CD14-positive monocyte (primary cell): ENCODE measurements at regions not wholly inside any gene's neighbourhood (a gene's known extent, or its start where the extent isn't known, plus 50 kb on each side); places are given as distances from the start of the nearest gene placed in this dataset.
A peak's percentile ranks its signal among the peaks of the same experiment; 100 is the strongest.

ENCODE experiments used
- DNase-seq, 3 donors: peaks; one replicate each; pipeline ENCODE4 v3.0.0-alpha.2; 2011 to 2022
- H2AFZ ChIP-seq: 2 replicates; pipeline ENCODE4 v1.6.0; 2012; ENCODE audit warnings: mild to moderate bottlenecking, low read depth, low read length, inconsistent platforms; ENCODE audit not compliant: insufficient read depth, poor library complexity, severe bottlenecking
- H3K27ac ChIP-seq, 2 donors: 1 replicate in 1 of 2; 2 replicates in 1 of 2; pipeline ENCODE4 v1.5.1; 2012 to 2013; ENCODE audit warnings: low read length in 2 of 2, control low read depth in 1 of 2, inconsistent platforms in 1 of 2, low read depth in 1 of 2, mild to moderate bottlenecking in 1 of 2
- H3K27me3 ChIP-seq, 2 donors: one replicate each; pipeline versions ENCODE4 v1.6.0 to v1.6.1; 2011 to 2013; ENCODE audit warnings: low read length in 2 of 2; ENCODE audit not compliant: control insufficient read depth in 2 of 2, insufficient read depth in 2 of 2
- H3K36me3 ChIP-seq, 2 donors: replicated peaks in 1 of 2; 1 replicate in 1 of 2; 2 replicates in 1 of 2; pipeline versions ENCODE4 v1.5.1 to v1.6.1; 2012 to 2013; ENCODE audit warnings: low read length in 2 of 2, control low read depth in 1 of 2, inconsistent platforms in 1 of 2, mild to moderate bottlenecking in 1 of 2; ENCODE audit not compliant: insufficient read depth in 2 of 2, control insufficient read depth in 1 of 2
- H3K4me1 ChIP-seq, 2 donors: 1 replicate in 1 of 2; 2 replicates in 1 of 2; pipeline versions ENCODE4 v1.5.1 to v1.6.1; 2012 to 2013; ENCODE audit warnings: low read length in 2 of 2, control low read depth in 1 of 2, inconsistent platforms in 1 of 2, mild to moderate bottlenecking in 1 of 2, moderate library complexity in 1 of 2; ENCODE audit not compliant: insufficient read depth in 2 of 2, control insufficient read depth in 1 of 2
- H3K4me2 ChIP-seq: replicated peaks from 2 replicates; pipeline ENCODE3; 2012; ENCODE audit warnings: low read length, moderate library complexity, mild to moderate bottlenecking; ENCODE audit not compliant: poor library complexity, severe bottlenecking; ENCODE audit errors: extremely low read depth
- H3K4me3 ChIP-seq, 3 experiments: fragments of 200-600 bp in 1 of 3; sonication (generic) in 1 of 3; replicated peaks in 1 of 3; 1 replicate in 2 of 3; 2 replicates in 1 of 3; pipeline ENCODE4 v1.5.1; 2011 to 2013; ENCODE audit warnings: low read length in 3 of 3, mild to moderate bottlenecking in 3 of 3, control low read depth in 2 of 3, low read depth in 2 of 3, inconsistent platforms in 1 of 3, moderate library complexity in 1 of 3
- H3K79me2 ChIP-seq: 2 replicates; pipeline ENCODE4 v1.6.0; 2012; ENCODE audit warnings: mild to moderate bottlenecking, control low read depth, inconsistent platforms, low read length, moderate library complexity; ENCODE audit not compliant: insufficient read depth
- H3K9ac ChIP-seq: 2 replicates; pipeline ENCODE4 v1.6.0; 2017; ENCODE audit warnings: low read length, mild to moderate bottlenecking; ENCODE audit not compliant: insufficient read depth, poor library complexity, severe bottlenecking
- H3K9me3 ChIP-seq, 2 donors: replicated peaks in 1 of 2; 1 replicate in 1 of 2; 2 replicates in 1 of 2; pipeline versions ENCODE4 v1.5.1 to v1.6.1; 2012 to 2013; ENCODE audit warnings: low read length in 2 of 2, control low read depth in 1 of 2; ENCODE audit not compliant: control insufficient read depth in 1 of 2, insufficient read depth in 1 of 2
- H4K20me1 ChIP-seq: 2 replicates; pipeline ENCODE4 v1.6.0; 2012; ENCODE audit warnings: mild to moderate bottlenecking, low read length, control low read depth, moderate library complexity; ENCODE audit not compliant: insufficient read depth
- H3K27ac Mint-ChIP-seq, 7 donors: one replicate each; pipeline ENCODE4 v1.8.0; 2020; ENCODE audit warnings: mild to moderate bottlenecking in 7 of 7, mixed read lengths in 7 of 7, moderate library complexity in 6 of 7, inconsistent platforms in 2 of 7
- H3K27me3 Mint-ChIP-seq, 3 donors: one replicate each; pipeline ENCODE4 v1.8.0; 2021 to 2022; ENCODE audit warnings: low read depth in 3 of 3, mild to moderate bottlenecking in 3 of 3, mixed read lengths in 3 of 3, moderate library complexity in 3 of 3, inconsistent platforms in 1 of 3
- H3K36me3 Mint-ChIP-seq, 2 donors: one replicate each; pipeline ENCODE4 v1.8.0; 2020; ENCODE audit warnings: mixed read lengths in 2 of 2, inconsistent platforms in 1 of 2, mild to moderate bottlenecking in 1 of 2
- H3K4me1 Mint-ChIP-seq: one replicate; pipeline ENCODE4 v1.8.0; 2020; ENCODE audit warnings: mild to moderate bottlenecking, mixed read lengths
- H3K4me3 Mint-ChIP-seq, 2 donors: one replicate each; pipeline ENCODE4 v1.8.0; 2020; ENCODE audit warnings: mild to moderate bottlenecking in 2 of 2, mixed read lengths in 2 of 2, moderate library complexity in 1 of 2
- H3K9me3 Mint-ChIP-seq, 7 donors: one replicate each; pipeline ENCODE4 v1.8.0; 2020 to 2022; ENCODE audit warnings: mixed read lengths in 7 of 7, mild to moderate bottlenecking in 6 of 7, moderate library complexity in 6 of 7, inconsistent platforms in 2 of 7
- CTCF ChIP-seq: fragments of 200-600 bp; IDR thresholded peaks from one replicate; pipeline ENCODE4 v1.8.0; 2022; ENCODE audit warnings: antibody characterized with exemption, mild to moderate bottlenecking
- WGBS: methylation state at CpG from one replicate; pipeline ENCODE4 v1.1.5; 2013; ENCODE audit warnings: missing lambda C conversion rate; ENCODE audit not compliant: insufficient coverage; 5-methylcytosine and 5-hydroxymethylcytosine counted together
- intact Hi-C, 2 donors: fragments of 100-400 bp; cut with micrococcal nuclease; formaldehyde crosslinking; loops; one replicate each; pipeline versions ENCODE4 v1.15.0 to v1.15.1; 2023

- H3K27ac Mint-ChIP-seq: peak overlapping the region in 1 of 7 donors; percentile 43
- no peaks in the 10 kb centered on the region for H4K20me1 ChIP-seq
- no peak overlapping the region for H3K4me2 ChIP-seq
- H3K79me2 ChIP-seq: no peaks in the 10 kb centered on the region
- H3K9me3 Mint-ChIP-seq: peaks cover 0 to 2% (median 0%) of the 10 kb centered on the region in 7 donors
- DNase-seq: no peak
- no peak overlapping the region for H3K27ac ChIP-seq
- no peaks in the 10 kb centered on the region for H3K27me3 ChIP-seq
- H3K4me1 Mint-ChIP-seq: no peaks in the 10 kb centered on the region
- no peak overlapping the region for H3K4me3 ChIP-seq
- H3K4me1 ChIP-seq: no peaks in the 10 kb centered on the region
- intact Hi-C loops: no loop called here
- H3K27me3 Mint-ChIP-seq: peaks cover 0 to 7% (median 2%) of the 10 kb centered on the region in 3 donors
- no peaks in the 10 kb centered on the region for H3K36me3 Mint-ChIP-seq
- no peaks in the 10 kb centered on the region for H3K9me3 ChIP-seq
- no peak overlapping the region for H3K9ac ChIP-seq
- no peak for TF ChIP-seq CTCF
- WGBS: no CpG with 5 or more reads among the region's 9 CpGs
- no peak overlapping the region for H2AFZ ChIP-seq
- no peak overlapping the region for H3K4me3 Mint-ChIP-seq
- no peaks in the 10 kb centered on the region for H3K36me3 ChIP-seq
Observed at GRCh38 chr18:11392980-11393885, 216.2 kb upstream of the SLC35G4 start.

DNA sequence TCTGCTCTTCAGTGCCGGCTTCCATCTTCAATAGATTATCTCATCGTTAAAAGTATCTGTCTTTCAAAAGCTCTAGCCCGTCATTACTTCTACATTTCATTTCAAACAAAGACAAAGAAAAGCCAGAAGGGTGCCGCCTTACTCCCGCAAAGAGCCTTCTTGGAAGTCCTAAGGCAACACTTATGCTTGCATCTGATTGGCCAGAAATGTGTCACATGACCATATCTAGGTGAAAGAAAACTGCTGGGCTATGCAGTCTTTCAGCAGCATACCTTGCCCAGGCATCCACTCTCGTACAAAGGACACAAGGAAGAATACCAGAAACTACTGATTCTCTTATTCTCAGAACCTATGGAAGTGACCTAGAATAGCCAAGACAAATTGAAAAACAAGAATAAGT is 217.1 kb upstream of the SLC35G4 start:
- H3K27ac Mint-ChIP-seq: no peak overlapping the region
- no peaks in the 10 kb centered on the region for H3K79me2 ChIP-seq
- peaks cover 0 to 7% (median 2%) of the 10 kb centered on the region in 3 donors for H3K27me3 Mint-ChIP-seq
- H3K9me3 Mint-ChIP-seq: peaks cover 0 to 2% (median 0%) of the 10 kb centered on the region in 7 donors
- no peak for DNase-seq
- no peak overlapping the region for H3K4me3 Mint-ChIP-seq
- no peaks in the 10 kb centered on the region for H3K4me1 Mint-ChIP-seq
- H3K27ac ChIP-seq: no peak overlapping the region
- no peaks in the 10 kb centered on the region for H3K9me3 ChIP-seq
- no peaks in the 10 kb centered on the region for H3K36me3 Mint-ChIP-seq
- no peaks in the 10 kb centered on the region for H3K36me3 ChIP-seq
- no peaks in the 10 kb centered on the region for H3K4me1 ChIP-seq
- WGBS: 97% methylated on average over 2 of the region's 6 CpGs
- no peak overlapping the region for H2AFZ ChIP-seq
- intact Hi-C loops: no loop called here
- no peak for TF ChIP-seq CTCF
- no peak overlapping the region for H3K4me3 ChIP-seq
- no peak overlapping the region for H3K9ac ChIP-seq
- no peaks in the 10 kb centered on the region for H4K20me1 ChIP-seq
- H3K27me3 ChIP-seq: no peaks in the 10 kb centered on the region
- no peak overlapping the region for H3K4me2 ChIP-seq
